ENCODE measurements at regions not wholly inside any gene's neighbourhood (a gene's known extent, or its start where the extent isn't known, plus 50 kb on each side); places are given as distances from the start of the nearest gene placed in this dataset.
"Not testable (repeated sequence)": the region's sequence is repeated elsewhere in the genome, so short reads cannot be mapped to it uniquely, and the experiment has no call there.

DNA sequence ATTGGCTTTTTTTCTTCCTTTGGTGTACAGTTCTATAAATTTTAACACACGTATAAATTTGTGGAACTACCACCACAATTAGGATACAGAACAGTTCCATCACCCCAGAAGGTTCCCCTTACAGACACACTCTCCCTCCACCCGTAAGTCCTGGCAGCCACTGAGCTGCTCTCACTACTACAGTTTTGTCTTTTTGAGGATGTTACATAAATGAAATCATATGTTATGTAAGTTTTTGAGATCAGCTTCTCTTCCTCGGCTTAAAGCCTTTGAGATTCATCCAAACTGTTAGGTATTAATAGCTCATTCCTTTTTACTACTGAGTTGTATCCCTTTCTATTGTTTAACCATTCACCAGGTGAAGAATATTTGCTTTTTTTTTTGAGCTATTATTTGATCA, 74.3 kb upstream of the SLC24A4 start (continued):
- TF ChIP-seq, protein P1, sequence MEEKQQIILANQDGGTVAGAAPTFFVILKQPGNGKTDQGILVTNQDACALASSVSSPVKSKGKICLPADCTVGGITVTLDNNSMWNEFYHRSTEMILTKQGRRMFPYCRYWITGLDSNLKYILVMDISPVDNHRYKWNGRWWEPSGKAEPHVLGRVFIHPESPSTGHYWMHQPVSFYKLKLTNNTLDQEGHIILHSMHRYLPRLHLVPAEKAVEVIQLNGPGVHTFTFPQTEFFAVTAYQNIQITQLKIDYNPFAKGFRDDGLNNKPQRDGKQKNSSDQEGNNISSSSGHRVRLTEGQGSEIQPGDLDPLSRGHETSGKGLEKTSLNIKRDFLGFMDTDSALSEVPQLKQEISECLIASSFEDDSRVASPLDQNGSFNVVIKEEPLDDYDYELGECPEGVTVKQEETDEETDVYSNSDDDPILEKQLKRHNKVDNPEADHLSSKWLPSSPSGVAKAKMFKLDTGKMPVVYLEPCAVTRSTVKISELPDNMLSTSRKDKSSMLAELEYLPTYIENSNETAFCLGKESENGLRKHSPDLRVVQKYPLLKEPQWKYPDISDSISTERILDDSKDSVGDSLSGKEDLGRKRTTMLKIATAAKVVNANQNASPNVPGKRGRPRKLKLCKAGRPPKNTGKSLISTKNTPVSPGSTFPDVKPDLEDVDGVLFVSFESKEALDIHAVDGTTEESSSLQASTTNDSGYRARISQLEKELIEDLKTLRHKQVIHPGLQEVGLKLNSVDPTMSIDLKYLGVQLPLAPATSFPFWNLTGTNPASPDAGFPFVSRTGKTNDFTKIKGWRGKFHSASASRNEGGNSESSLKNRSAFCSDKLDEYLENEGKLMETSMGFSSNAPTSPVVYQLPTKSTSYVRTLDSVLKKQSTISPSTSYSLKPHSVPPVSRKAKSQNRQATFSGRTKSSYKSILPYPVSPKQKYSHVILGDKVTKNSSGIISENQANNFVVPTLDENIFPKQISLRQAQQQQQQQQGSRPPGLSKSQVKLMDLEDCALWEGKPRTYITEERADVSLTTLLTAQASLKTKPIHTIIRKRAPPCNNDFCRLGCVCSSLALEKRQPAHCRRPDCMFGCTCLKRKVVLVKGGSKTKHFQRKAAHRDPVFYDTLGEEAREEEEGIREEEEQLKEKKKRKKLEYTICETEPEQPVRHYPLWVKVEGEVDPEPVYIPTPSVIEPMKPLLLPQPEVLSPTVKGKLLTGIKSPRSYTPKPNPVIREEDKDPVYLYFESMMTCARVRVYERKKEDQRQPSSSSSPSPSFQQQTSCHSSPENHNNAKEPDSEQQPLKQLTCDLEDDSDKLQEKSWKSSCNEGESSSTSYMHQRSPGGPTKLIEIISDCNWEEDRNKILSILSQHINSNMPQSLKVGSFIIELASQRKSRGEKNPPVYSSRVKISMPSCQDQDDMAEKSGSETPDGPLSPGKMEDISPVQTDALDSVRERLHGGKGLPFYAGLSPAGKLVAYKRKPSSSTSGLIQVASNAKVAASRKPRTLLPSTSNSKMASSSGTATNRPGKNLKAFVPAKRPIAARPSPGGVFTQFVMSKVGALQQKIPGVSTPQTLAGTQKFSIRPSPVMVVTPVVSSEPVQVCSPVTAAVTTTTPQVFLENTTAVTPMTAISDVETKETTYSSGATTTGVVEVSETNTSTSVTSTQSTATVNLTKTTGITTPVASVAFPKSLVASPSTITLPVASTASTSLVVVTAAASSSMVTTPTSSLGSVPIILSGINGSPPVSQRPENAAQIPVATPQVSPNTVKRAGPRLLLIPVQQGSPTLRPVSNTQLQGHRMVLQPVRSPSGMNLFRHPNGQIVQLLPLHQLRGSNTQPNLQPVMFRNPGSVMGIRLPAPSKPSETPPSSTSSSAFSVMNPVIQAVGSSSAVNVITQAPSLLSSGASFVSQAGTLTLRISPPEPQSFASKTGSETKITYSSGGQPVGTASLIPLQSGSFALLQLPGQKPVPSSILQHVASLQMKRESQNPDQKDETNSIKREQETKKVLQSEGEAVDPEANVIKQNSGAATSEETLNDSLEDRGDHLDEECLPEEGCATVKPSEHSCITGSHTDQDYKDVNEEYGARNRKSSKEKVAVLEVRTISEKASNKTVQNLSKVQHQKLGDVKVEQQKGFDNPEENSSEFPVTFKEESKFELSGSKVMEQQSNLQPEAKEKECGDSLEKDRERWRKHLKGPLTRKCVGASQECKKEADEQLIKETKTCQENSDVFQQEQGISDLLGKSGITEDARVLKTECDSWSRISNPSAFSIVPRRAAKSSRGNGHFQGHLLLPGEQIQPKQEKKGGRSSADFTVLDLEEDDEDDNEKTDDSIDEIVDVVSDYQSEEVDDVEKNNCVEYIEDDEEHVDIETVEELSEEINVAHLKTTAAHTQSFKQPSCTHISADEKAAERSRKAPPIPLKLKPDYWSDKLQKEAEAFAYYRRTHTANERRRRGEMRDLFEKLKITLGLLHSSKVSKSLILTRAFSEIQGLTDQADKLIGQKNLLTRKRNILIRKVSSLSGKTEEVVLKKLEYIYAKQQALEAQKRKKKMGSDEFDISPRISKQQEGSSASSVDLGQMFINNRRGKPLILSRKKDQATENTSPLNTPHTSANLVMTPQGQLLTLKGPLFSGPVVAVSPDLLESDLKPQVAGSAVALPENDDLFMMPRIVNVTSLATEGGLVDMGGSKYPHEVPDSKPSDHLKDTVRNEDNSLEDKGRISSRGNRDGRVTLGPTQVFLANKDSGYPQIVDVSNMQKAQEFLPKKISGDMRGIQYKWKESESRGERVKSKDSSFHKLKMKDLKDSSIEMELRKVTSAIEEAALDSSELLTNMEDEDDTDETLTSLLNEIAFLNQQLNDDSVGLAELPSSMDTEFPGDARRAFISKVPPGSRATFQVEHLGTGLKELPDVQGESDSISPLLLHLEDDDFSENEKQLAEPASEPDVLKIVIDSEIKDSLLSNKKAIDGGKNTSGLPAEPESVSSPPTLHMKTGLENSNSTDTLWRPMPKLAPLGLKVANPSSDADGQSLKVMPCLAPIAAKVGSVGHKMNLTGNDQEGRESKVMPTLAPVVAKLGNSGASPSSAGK (IDR thresholded peaks at IDR 0.05): no peak
- TF ChIP-seq SNIP1 (IDR thresholded peaks at IDR 0.05; ENCODE audit: low read depth) (no peak), KLF13 (tag; IDR thresholded peaks at IDR 0.05; ENCODE audit: borderline replicate concordance, low read depth) (no peak), CHD2 (IDR thresholded peaks at IDR 0.05; ENCODE audit: low read depth, low read length) (no peak), MEF2A (IDR thresholded peaks at IDR 0.05; ENCODE audit: control insufficient read depth, low read depth, low read length) (no peak), ZNF77 (CRISPR knock-in tag; IDR thresholded peaks at IDR 0.05) (no peak), NEUROD1 (IDR thresholded peaks at IDR 0.05; ENCODE audit: borderline replicate concordance, low read depth, low read length, partially characterized antibody) (no peak)

GRCh38 chr14:92250366-92250765, 72.6 kb upstream of the SLC24A4 start:
- H3K4me2 ChIP-seq (ENCODE audit: insufficient read depth, low read length); in situ Hi-C loops (cut with MboI); H2AFZ ChIP-seq (ENCODE audit: low read depth, low read length); H4K20me1 ChIP-seq (replicated peaks; ENCODE audit: control insufficient read depth, insufficient read depth, low read length); H3K4me3 ChIP-seq; BruUV-seq (replicated peaks); FAIRE-seq; DNase-seq (ENCODE audit: extremely low read depth in 1 of 4, low spot score in 3 of 4); H3K79me2 ChIP-seq (ENCODE audit: control insufficient read depth, insufficient read depth, low read length); H3K27ac ChIP-seq (ENCODE audit: extremely low read depth, low read depth, low read length); H3K4me1 ChIP-seq (replicated peaks in 1 of 2; ENCODE audit: control insufficient read depth in 2 of 2, insufficient read depth in 2 of 2, low read length in 2 of 2); intact Hi-C loops (cut with micrococcal nuclease); ATAC-seq; H3K36me3 ChIP-seq (ENCODE audit: control insufficient read depth, insufficient read depth, low read length); H3K9ac ChIP-seq (ENCODE audit: insufficient read depth in 1 of 2, low read depth in 2 of 2, low read length in 2 of 2); H3K9me3 ChIP-seq (replicated peaks; ENCODE audit: control insufficient read depth, insufficient read depth, low read depth, low read length); H3K9me1 ChIP-seq (ENCODE audit: control insufficient read depth, insufficient read depth, low read length): not testable (repeated sequence)
- WGBS (ENCODE audit: insufficient coverage, low coverage, missing lambda C conversion rate): 0% methylated on average over 6 of the region's 8 CpGs
- POLR2A ChIA-PET: interaction anchor here (0.6 kb wide), 1 partner anchor 45 kb away, joined by 3 read pairs; no protein-coding TSS in a partner anchor
- peaks cover 2 to 15% of the 10 kb centered on the region in 2 experiments; a peak in 4 of 5 replicates for H3K27me3 ChIP-seq (ENCODE audit: control insufficient read depth in 2 of 2, insufficient read depth in 2 of 2, low read length in 2 of 2)
- CTCF ChIA-PET (ENCODE audit: low intra/inter-chr PET ratio): interaction anchor here (0.6 kb wide), 1 partner anchor 35 kb away, joined by 4 read pairs; no protein-coding TSS in a partner anchor

Data from K562 (cell line).